22Rv1 (cell line): ENCODE measurements at regions not wholly inside any gene's neighbourhood (a gene's known extent, or its start where the extent isn't known, plus 50 kb on each side); places are given as distances from the start of the nearest gene placed in this dataset.

Experiments
- CTCF ChIP-seq: fragments of 450-650 bp; IDR thresholded peaks from 2 replicates; pipeline ENCODE4 v1.5.1; 2017; ENCODE audit warnings: mild to moderate bottlenecking
- ZFX ChIP-seq: fragments of 450-650 bp; IDR thresholded peaks from 2 replicates; pipeline ENCODE4 v1.6.1; 2017; ENCODE audit warnings: antibody characterized with exemption, borderline replicate concordance

- TF ChIP-seq CTCF, result no peak
- TF ChIP-seq ZFX, result no peak
Observed at GRCh38 chr19:31125071-31125470, 224.2 kb downstream of the TSHZ3 start.
